WTC11 (cell line): ENCODE measurements at regions not wholly inside any gene's neighbourhood (a gene's known extent, or its start where the extent isn't known, plus 50 kb on each side); places are given as distances from the start of the nearest gene placed in this dataset.

Experiments
- ATF1 ChIP-seq: sonication (generic); formaldehyde crosslinking; IDR thresholded peaks from 2 replicates; pipeline ENCODE4 v1.8.1; 2023; ENCODE audit warnings: mild to moderate bottlenecking, moderate library complexity, missing genetic modification reagents
- ATF2 ChIP-seq: sonication (generic); formaldehyde crosslinking; IDR thresholded peaks from 2 replicates; pipeline ENCODE4 v1.8.1; 2022; ENCODE audit warnings: low read depth, missing genetic modification reagents, borderline replicate concordance
- CTCF ChIP-seq: fragments of 200-600 bp; IDR thresholded peaks from 2 replicates; pipeline ENCODE4 v1.8.0; 2022; ENCODE audit warnings: antibody characterized with exemption
- ESRRA ChIP-seq: sonication (generic); formaldehyde crosslinking; IDR thresholded peaks from 2 replicates; pipeline ENCODE4 v1.8.1; 2022; ENCODE audit warnings: mild to moderate bottlenecking, missing genetic modification reagents, borderline replicate concordance
- STAT6 ChIP-seq: sonication (generic); formaldehyde crosslinking; conservative IDR thresholded peaks from 2 replicates; pipeline ENCODE4 v1.8.1; 2023; ENCODE audit warnings: mild to moderate bottlenecking, low read depth, missing genetic modification reagents, moderate library complexity
- USF2 ChIP-seq: sonication (generic); formaldehyde crosslinking; IDR thresholded peaks from 2 replicates; pipeline ENCODE4 v1.8.1; 2023; ENCODE audit warnings: mild to moderate bottlenecking, missing genetic modification reagents, moderate library complexity
- TF ChIP-seq, protein P1 (sequence below): sonication (generic); formaldehyde crosslinking; IDR thresholded peaks from 2 replicates; pipeline ENCODE4 v1.8.0; 2022; ENCODE audit warnings: missing genetic modification reagents
- TF ChIP-seq, protein P2 (sequence below): sonication (generic); formaldehyde crosslinking; IDR thresholded peaks from 2 replicates; pipeline ENCODE4 v1.8.0; 2022; ENCODE audit warnings: mild to moderate bottlenecking, missing genetic modification reagents

- TF ChIP-seq USF2 (no peak), ATF2 (no peak), CTCF (no peak), ATF1 (CRISPR knock-in tag) (no peak), ESRRA (CRISPR knock-in tag) (no peak), STAT6 (no peak)
- TF ChIP-seq, protein P1, sequence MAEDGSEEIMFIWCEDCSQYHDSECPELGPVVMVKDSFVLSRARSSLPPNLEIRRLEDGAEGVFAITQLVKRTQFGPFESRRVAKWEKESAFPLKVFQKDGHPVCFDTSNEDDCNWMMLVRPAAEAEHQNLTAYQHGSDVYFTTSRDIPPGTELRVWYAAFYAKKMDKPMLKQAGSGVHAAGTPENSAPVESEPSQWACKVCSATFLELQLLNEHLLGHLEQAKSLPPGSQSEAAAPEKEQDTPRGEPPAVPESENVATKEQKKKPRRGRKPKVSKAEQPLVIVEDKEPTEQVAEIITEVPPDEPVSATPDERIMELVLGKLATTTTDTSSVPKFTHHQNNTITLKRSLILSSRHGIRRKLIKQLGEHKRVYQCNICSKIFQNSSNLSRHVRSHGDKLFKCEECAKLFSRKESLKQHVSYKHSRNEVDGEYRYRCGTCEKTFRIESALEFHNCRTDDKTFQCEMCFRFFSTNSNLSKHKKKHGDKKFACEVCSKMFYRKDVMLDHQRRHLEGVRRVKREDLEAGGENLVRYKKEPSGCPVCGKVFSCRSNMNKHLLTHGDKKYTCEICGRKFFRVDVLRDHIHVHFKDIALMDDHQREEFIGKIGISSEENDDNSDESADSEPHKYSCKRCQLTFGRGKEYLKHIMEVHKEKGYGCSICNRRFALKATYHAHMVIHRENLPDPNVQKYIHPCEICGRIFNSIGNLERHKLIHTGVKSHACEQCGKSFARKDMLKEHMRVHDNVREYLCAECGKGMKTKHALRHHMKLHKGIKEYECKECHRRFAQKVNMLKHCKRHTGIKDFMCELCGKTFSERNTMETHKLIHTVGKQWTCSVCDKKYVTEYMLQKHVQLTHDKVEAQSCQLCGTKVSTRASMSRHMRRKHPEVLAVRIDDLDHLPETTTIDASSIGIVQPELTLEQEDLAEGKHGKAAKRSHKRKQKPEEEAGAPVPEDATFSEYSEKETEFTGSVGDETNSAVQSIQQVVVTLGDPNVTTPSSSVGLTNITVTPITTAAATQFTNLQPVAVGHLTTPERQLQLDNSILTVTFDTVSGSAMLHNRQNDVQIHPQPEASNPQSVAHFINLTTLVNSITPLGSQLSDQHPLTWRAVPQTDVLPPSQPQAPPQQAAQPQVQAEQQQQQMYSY (CRISPR knock-in tag) = no peak
- TF ChIP-seq, protein P2, sequence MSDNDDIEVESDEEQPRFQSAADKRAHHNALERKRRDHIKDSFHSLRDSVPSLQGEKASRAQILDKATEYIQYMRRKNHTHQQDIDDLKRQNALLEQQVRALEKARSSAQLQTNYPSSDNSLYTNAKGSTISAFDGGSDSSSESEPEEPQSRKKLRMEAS (CRISPR knock-in tag) = no peak
Measured at GRCh38 chr4:107265859-107266258, 229.7 kb upstream of the DKK2 start.
